PC-3 (cell line): ENCODE measurements at regions not wholly inside any gene's neighbourhood (a gene's known extent, or its start where the extent isn't known, plus 50 kb on each side); places are given as distances from the start of the nearest gene placed in this dataset.

Experiments
- ATAC-seq: fragments of 200-7000 bp; cut with Tn5 transposase; 2 replicates; pipeline ENCODE4 v1.9.1; 2020; ENCODE audit warnings: mild to moderate bottlenecking, moderate library complexity
- BruUV-seq: library from RNA; stranded (reverse); fragments of 400-500 nt; replicated peaks from 2 replicates; lab custom pipeline; 2021; lab: Mats Ljungman, UMichigan
- CTCF ChIA-PET: fragments of 300-600 bp; sonication (Branson Sonifier 250); formaldehyde crosslinking; loops from one replicate; lab custom pipeline; 2022; ENCODE audit warnings: antibody characterized with exemption; lab: Charles Lee
- POLR2A ChIA-PET: fragments of 300-600 bp; sonication (Branson Sonifier 250); formaldehyde crosslinking; loops from one replicate; lab custom pipeline; 2022; ENCODE audit warnings: antibody characterized with exemption; ENCODE audit not compliant: unreplicated experiment; lab: Charles Lee
- DNase-seq: peaks from one replicate; pipeline ENCODE4 v3.0.0-alpha.2; 2015
- H2AFZ ChIP-seq: fragments of 300-600 bp; sonication (generic); 2 replicates; pipeline ENCODE4 v1.6.0; 2016; ENCODE audit warnings: antibody characterized with exemption, low read length
- H3F3A ChIP-seq: fragments of 300-600 bp; sonication (generic); one replicate; pipeline ENCODE4 v1.6.0; 2017; ENCODE audit warnings: antibody characterized with exemption, low read length, control low read depth, mild to moderate bottlenecking; ENCODE audit not compliant: unreplicated experiment
- H3K27ac ChIP-seq: fragments of 300-600 bp; sonication (generic); 2 replicates; pipeline ENCODE4 v1.5.1; 2016; ENCODE audit warnings: mild to moderate bottlenecking, low read length
- H3K27me3 ChIP-seq: fragments of 300-600 bp; sonication (generic); 2 replicates; pipeline ENCODE4 v1.6.1; 2016; ENCODE audit warnings: low read length, mixed read lengths
- H3K36me3 ChIP-seq: fragments of 300-600 bp; sonication (generic); 2 replicates; pipeline ENCODE4 v1.6.1; 2016; ENCODE audit warnings: low read depth, mixed run types, low read length, mixed read lengths
- H3K4me1 ChIP-seq: fragments of 300-600 bp; sonication (generic); 2 replicates; pipeline ENCODE4 v1.5.1; 2016; ENCODE audit warnings: low read length; ENCODE audit not compliant: insufficient read depth
- H3K4me2 ChIP-seq: fragments of 300-600 bp; sonication (generic); 2 replicates; pipeline ENCODE4 v1.6.0; 2016; ENCODE audit warnings: low read length
- H3K4me3 ChIP-seq: fragments of 300-600 bp; sonication (generic); 2 replicates; pipeline ENCODE4 v1.5.1; 2016; ENCODE audit warnings: mild to moderate bottlenecking, low read length, mixed read lengths
- H3K79me2 ChIP-seq: fragments of 300-600 bp; sonication (generic); 2 replicates; pipeline ENCODE4 v1.6.1; 2017; ENCODE audit warnings: low read length, mixed read lengths
- H3K9ac ChIP-seq: fragments of 300-600 bp; sonication (generic); 2 replicates; pipeline ENCODE4 v1.6.0; 2016; ENCODE audit warnings: mild to moderate bottlenecking, low read length
- H3K9me2 ChIP-seq: fragments of 300-600 bp; sonication (generic); replicated peaks from 2 replicates; pipeline ENCODE4 v1.6.1; 2016; ENCODE audit warnings: mixed run types, low read length, mixed read lengths
- H3K9me3 ChIP-seq: fragments of 300-600 bp; sonication (generic); 2 replicates; pipeline ENCODE4 v1.6.1; 2016; ENCODE audit warnings: low read length, mixed read lengths
- H4K20me1 ChIP-seq: fragments of 300-600 bp; sonication (generic); 2 replicates; pipeline ENCODE4 v1.6.1; 2016; ENCODE audit warnings: low read length, mixed read lengths
- CTCF ChIP-seq: fragments of 300-600 bp; sonication (generic); conservative IDR thresholded peaks from 2 replicates; pipeline ENCODE4 v1.5.1; 2017; ENCODE audit warnings: antibody characterized with exemption, low read depth, mild to moderate bottlenecking, low read length
- EZH2 ChIP-seq: fragments of 300-600 bp; sonication (generic); IDR thresholded peaks from one replicate; pipeline ENCODE4 v1.6.1; 2017; ENCODE audit warnings: antibody characterized with exemption, mild to moderate bottlenecking, low read length; ENCODE audit not compliant: unreplicated experiment
- EZH2phosphoT487 ChIP-seq: fragments of 300-600 bp; sonication (generic); IDR thresholded peaks from 2 replicates; pipeline ENCODE4 v1.6.1; 2018; ENCODE audit warnings: mild to moderate bottlenecking, antibody characterized with exemption, low read length, borderline replicate concordance
- intact Hi-C: fragments of 100-400 bp; cut with micrococcal nuclease; formaldehyde crosslinking; loops from 2 replicates; pipeline ENCODE4 v1.9.0; 2023

- H3K4me2 ChIP-seq: no peak overlapping the region
- no peak overlapping the region for H2AFZ ChIP-seq
- H3F3A ChIP-seq: no peaks in the 10 kb centered on the region
- H3K9me3 ChIP-seq: 0 out of 2 replicates have a peak, but pooled peaks cover 5% of the 10 kb centered on the region
- no peak overlapping the region for H3K9ac ChIP-seq
- no peaks in the 10 kb centered on the region for H3K36me3 ChIP-seq
- ATAC-seq (no peak), DNase-seq (no peak)
- ChIA-PET CTCF (no interaction called here), POLR2A (no interaction called here)
- H3K9me2 ChIP-seq: no peaks in the 10 kb centered on the region
- no TSS peak for BruUV-seq
- no peak overlapping the region for H3K27ac ChIP-seq
- TF ChIP-seq EZH2 (no peak), CTCF (no peak), EZH2phosphoT487 (no peak)
- H3K4me1 ChIP-seq: peaks cover 26% of the 10 kb centered on the region
- no peak overlapping the region for H3K4me3 ChIP-seq
- no peaks in the 10 kb centered on the region for H4K20me1 ChIP-seq
- H3K27me3 ChIP-seq: no peaks in the 10 kb centered on the region
- H3K79me2 ChIP-seq: no peaks in the 10 kb centered on the region
- intact Hi-C loops: no loop called here
Measured at GRCh38 chr5:135205632-135206349, 171.8 kb upstream of the PITX1 start.

- peak overlapping the region; percentile 48; the same call in 1 of the 2 replicates for H2AFZ ChIP-seq
- H3K27me3 ChIP-seq: no peaks in the 10 kb centered on the region
- H3K9me3 ChIP-seq: 0 out of 2 replicates have a peak, but pooled peaks cover 5% of the 10 kb centered on the region
- H4K20me1 ChIP-seq: no peaks in the 10 kb centered on the region
- no peaks in the 10 kb centered on the region for H3K9me2 ChIP-seq
- peaks cover 22% of the 10 kb centered on the region for H3K4me1 ChIP-seq
- BruUV-seq: no TSS peak
- no peak overlapping the region for H3K27ac ChIP-seq
- no peak overlapping the region for H3K4me3 ChIP-seq
- intact Hi-C loops: no loop called here
- no peak for ATAC-seq
- TF ChIP-seq CTCF: 0 out of 2 replicates have a peak, but pooled peaks have one; percentile 20
- TF ChIP-seq EZH2phosphoT487: no peak
- H3K79me2 ChIP-seq: no peaks in the 10 kb centered on the region
- DNase-seq: peak; percentile 34
- ChIA-PET POLR2A (interaction anchor here (0.6 kb wide), 1 partner anchor 466 kb away, joined by 3 read pairs; the partner anchor contains the start of gene CAMLG), CTCF (no interaction called here)
- H3K9ac ChIP-seq: no peak overlapping the region
- 0 out of 2 replicates have a peak overlapping the region, but pooled peaks have one; percentile 35 for H3K4me2 ChIP-seq
- H3K36me3 ChIP-seq: no peaks in the 10 kb centered on the region
- H3F3A ChIP-seq: no peaks in the 10 kb centered on the region
Measured at GRCh38 chr5:135204151-135204600, 170.1 kb upstream of the PITX1 start.

- POLR2A ChIA-PET: interaction anchor here (0.5 to 0.6 kb wide), 2 partner anchors 33 to 466 kb away, joined by 3 to 4 read pairs; partner anchors contain the start of gene CAMLG
- no peaks in the 10 kb centered on the region for H3K36me3 ChIP-seq
- DNase-seq: peak; percentile 59
- CTCF ChIA-PET: no interaction called here
- TF ChIP-seq EZH2 (no peak), EZH2phosphoT487 (no peak), CTCF (peak; percentile 57)
- 0 out of 2 replicates have a peak overlapping the region, but pooled peaks have one; percentile 35 for H3K4me2 ChIP-seq
- H3K27ac ChIP-seq: no peak overlapping the region
- peaks cover 17% of the 10 kb centered on the region for H3K4me1 ChIP-seq
- H3K4me3 ChIP-seq: no peak overlapping the region
- peak; percentile 42; the same call in 1 of the 2 replicates for ATAC-seq
- intact Hi-C loops: no loop called here
- no peaks in the 10 kb centered on the region for H3F3A ChIP-seq
- no peaks in the 10 kb centered on the region for H3K9me2 ChIP-seq
- no peak overlapping the region for H3K9ac ChIP-seq
- H3K27me3 ChIP-seq: no peaks in the 10 kb centered on the region
- no TSS peak for BruUV-seq
- H2AFZ ChIP-seq: peak overlapping the region; percentile 48; the same call in 1 of the 2 replicates
- H3K9me3 ChIP-seq: 0 out of 2 replicates have a peak, but pooled peaks cover 5% of the 10 kb centered on the region
- H3K79me2 ChIP-seq: no peaks in the 10 kb centered on the region
- no peaks in the 10 kb centered on the region for H4K20me1 ChIP-seq
Measured at GRCh38 chr5:135203593-135204036, 169.6 kb upstream of the PITX1 start.
